GM12891 (cell line): ENCODE measurements at regions not wholly inside any gene's neighbourhood (a gene's known extent, or its start where the extent isn't known, plus 50 kb on each side); places are given as distances from the start of the nearest gene placed in this dataset.

Experiments
- DNase-seq: peaks from one replicate; pipeline ENCODE4 v3.0.0; 2011; ENCODE audit warnings: low spot score; ENCODE audit not compliant: insufficient read length
- FAIRE-seq: peaks from 2 replicates; lab custom pipeline; 2011; peaks lifted over from hg19 to GRCh38; lab: Jason Lieb, UNC
- PAX5 ChIP-seq: IDR thresholded peaks from 2 replicates; pipeline ENCODE4 v1.6.1; 2011; ENCODE audit warnings: low read length, moderate library complexity, mild to moderate bottlenecking; ENCODE audit not compliant: insufficient read depth, severe bottlenecking
- POLR2A ChIP-seq: IDR thresholded peaks from 2 replicates; pipeline ENCODE4 v1.6.1; 2011; ENCODE audit warnings: low read depth, low read length, control low read depth
- POLR2AphosphoS5 ChIP-seq: IDR thresholded peaks from 2 replicates; pipeline ENCODE4 v1.6.1; 2011; ENCODE audit warnings: low read depth, low read length, control low read depth
- POU2F2 ChIP-seq: IDR thresholded peaks from 2 replicates; pipeline ENCODE4 v1.6.1; 2011; ENCODE audit warnings: low read depth, mild to moderate bottlenecking, control low read depth, low read length, moderate library complexity
- SPI1 ChIP-seq: IDR thresholded peaks from 2 replicates; pipeline ENCODE4 v1.6.1; 2011; ENCODE audit warnings: low read depth, low read length, control low read depth
- TAF1 ChIP-seq: IDR thresholded peaks from 2 replicates; pipeline ENCODE4 v1.6.1; 2011; ENCODE audit warnings: low read depth, low read length, control low read depth

DNA sequence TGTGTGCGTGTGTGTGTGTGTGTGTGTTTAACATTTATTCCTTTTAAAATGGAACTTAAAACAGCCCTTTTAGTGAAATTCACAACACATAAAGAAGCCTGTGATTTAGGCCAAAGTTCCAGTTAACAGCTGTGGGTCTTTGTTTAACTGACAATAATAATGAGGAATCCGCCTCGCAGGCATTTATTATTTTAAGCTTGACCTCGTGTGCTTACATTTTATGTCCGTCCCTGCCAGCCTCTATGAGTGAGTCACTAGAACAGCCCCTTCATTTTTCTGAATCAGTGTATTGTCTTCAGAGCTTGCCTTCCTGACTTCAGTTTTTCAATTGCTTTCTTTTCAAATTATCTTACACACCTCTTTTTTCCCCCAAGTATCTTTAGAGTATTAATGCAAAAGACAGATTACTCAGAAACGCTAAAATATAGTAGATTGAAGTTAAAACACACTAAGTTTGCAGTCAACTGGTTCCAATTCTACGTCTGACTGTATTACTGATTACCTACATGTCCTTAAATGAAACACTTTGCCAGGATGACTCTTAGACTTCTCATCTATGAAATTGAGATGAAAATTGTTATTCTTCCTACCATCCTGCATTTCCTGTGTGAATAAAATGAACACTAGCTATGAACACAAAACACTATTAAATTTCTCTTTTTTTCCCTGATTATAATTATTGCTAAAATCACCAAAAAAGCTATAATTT lies 319.6 kb upstream of the HS3ST1 start:
- TF ChIP-seq SPI1 (no peak), TAF1 (no peak), POLR2A (no peak), POLR2AphosphoS5 (no peak), PAX5 (no peak), POU2F2 (no peak)
- FAIRE-seq (no peak), DNase-seq (no peak)

DNA sequence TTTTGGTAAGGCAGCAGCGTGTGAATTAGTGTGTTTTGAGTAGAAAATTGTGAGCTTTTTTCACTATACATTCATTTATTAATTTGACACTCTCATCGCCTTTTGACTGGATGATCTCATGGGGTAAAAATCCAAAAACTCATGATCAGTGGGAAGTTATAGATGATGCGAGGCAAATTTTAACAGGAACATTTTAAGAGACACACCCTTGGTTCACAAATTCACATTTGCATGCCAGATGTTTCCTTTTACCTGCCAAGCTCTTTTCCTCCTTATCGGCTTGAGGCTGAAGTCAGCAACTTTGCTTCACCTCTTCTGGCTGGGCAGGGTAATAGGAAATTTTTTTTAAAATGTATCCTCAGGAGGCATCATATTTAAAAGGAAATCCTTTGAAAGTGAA lies 318.0 kb upstream of the HS3ST1 start:
- TF ChIP-seq POLR2A (no peak), TAF1 (no peak), POLR2AphosphoS5 (no peak)
- FAIRE-seq (no peak), DNase-seq (no peak)

DNA sequence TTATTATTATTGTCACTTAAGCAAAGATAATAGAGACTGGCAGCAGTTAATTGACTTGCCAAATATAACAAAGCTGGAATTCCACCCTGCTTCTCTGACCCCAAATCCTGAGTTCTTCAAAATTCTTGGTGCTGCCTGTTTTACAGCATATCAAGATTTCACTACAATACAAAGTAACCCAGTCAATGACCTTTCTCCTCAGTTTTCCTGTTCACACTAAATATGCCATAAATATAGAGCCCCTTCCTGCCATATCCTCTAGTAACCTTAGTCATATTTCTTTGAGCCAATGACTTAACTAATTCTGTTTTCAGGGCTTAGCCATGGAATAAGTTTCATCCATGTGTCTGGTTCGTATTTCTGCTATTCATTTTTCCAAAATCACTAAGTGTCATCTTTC lies 315.3 kb upstream of the HS3ST1 start:
- FAIRE-seq = no peak
- no peak for DNase-seq
- no peak for TF ChIP-seq POU2F2

DNA sequence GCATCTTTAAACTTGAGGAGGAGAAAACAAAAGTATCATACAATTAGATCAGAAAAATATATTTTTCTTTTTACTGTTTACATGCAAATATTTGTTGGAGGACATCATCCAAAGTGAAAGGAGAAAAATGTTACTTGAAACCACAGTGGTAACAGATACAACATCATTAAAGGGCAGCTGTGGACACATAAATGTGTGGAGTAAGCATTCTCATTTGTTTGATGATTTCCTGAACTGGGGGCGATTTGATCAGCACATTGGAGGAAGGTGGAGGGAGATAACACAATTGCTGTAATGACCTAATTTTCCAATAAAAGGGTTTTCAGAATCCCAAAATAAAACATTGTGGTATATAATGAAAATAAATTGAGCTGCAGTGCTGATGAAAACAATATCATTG lies 314.5 kb upstream of the HS3ST1 start:
- FAIRE-seq (no peak), DNase-seq (no peak)
- no peak for TF ChIP-seq POU2F2
- no peak for TF ChIP-seq PAX5
- no peak for TF ChIP-seq SPI1
- no peak for TF ChIP-seq POLR2AphosphoS5
- no peak for TF ChIP-seq POLR2A
- no peak for TF ChIP-seq TAF1

DNA sequence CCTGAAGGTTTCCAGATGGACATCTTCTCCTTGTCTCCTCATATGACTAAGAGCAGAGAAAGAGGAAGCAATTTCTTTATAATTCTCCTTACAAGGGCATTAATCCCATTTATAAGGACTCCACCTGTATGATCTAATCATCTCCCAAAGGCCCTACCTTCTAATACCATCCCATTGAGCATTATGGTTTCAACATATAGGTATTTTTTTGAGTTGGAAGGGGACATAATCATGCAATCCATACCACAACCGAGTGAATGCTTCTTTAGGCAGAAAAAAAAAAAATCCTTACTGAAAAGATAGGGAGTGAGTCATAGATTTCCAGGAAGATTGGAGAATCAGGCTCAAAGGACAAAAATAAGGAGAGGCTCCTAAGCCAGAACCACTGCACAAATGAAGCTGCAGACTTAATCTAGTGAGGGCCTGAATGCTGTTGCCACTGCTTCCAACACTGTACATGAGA lies 312.5 kb upstream of the HS3ST1 start:
- TF ChIP-seq PAX5 = no peak
- FAIRE-seq (no peak), DNase-seq (no peak)

DNA sequence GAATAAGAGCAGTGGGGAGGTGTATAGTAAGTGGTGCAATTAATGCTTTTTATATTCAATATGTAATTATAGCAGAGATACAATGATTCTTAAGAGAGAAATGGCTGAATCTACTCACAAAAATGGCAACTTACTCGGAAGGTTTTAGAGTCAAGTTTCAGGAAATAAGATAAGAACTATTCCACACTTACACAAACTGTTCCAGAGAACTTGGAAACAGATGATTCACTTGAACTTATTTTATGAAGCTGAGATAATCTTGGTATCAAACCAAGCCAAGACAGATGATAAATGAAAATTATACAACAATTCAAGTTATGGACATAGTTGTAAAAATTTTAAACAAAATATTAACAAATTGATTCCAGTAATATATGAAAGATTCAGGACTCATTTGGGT lies 311.3 kb upstream of the HS3ST1 start:
- FAIRE-seq (no peak), DNase-seq (no peak)
- TF ChIP-seq SPI1 (no peak), POU2F2 (no peak), PAX5 (no peak), POLR2A (no peak), POLR2AphosphoS5 (no peak), TAF1 (no peak)

DNA sequence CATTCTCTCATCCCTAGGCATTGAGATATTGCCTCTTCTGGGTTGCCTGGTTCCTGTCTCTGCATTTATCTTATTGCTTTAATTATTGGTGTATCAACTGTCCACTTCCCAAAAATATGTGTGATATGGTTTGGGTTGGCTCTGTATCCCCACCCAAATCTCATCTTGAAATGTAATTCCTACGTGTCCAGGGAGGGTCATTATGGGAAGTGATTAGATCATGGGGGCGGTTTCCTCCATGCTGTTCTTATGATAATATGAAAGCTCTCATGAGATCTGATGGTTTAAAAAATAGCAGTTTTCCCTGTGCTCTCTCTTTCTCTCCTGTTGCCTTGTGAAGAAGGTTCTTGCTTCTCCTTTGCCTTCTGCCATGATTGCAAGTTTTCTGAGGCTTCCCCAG lies 308.3 kb upstream of the HS3ST1 start:
- DNase-seq (no peak), FAIRE-seq (no peak)
- no peak for TF ChIP-seq POLR2A
- TF ChIP-seq POLR2AphosphoS5 = no peak
- TF ChIP-seq PAX5 = no peak
- TF ChIP-seq TAF1 = no peak
- no peak for TF ChIP-seq SPI1
- TF ChIP-seq POU2F2 = no peak

DNA sequence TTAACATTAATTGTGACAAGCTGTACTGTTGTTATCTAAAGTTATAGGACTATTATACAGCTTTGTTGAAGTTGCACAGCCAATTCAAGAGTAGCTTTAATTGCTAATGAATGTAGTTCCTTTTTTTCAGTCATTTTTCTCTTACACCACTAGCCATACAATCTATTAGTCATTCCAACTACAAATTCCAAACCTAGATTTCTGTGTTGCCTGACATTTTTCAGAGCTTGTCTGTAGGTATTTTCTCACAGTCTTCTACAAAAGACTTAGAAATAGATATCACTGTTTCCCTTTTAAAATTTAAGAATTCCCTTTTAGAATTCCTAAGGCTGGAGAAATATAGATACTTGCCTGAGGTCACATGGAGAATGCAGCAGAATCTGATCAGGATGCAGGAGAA lies 307.0 kb upstream of the HS3ST1 start:
- TF ChIP-seq PAX5 (no peak), TAF1 (no peak), POU2F2 (no peak), SPI1 (no peak), POLR2A (no peak), POLR2AphosphoS5 (no peak)
- DNase-seq (no peak), FAIRE-seq (no peak)

DNA sequence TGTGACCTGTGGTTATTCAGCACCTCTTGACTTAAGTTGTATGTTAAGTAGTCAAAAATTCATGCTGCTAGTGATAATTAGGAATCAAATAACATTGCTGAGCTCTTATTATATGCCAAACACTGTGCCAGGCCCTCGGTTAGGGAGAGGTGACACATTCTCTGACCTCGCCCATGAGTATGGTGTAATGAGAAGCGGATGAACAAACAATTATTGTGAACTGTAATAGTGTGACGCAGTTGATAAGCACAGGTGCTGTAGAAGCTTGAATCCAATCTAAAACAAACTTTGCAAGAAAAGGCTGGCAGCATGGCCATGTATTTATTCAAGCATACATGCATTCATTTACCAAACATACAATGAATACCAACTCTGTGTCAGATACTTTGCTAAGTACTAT lies 303.5 kb upstream of the HS3ST1 start:
- no peak for FAIRE-seq
- DNase-seq = no peak

DNA sequence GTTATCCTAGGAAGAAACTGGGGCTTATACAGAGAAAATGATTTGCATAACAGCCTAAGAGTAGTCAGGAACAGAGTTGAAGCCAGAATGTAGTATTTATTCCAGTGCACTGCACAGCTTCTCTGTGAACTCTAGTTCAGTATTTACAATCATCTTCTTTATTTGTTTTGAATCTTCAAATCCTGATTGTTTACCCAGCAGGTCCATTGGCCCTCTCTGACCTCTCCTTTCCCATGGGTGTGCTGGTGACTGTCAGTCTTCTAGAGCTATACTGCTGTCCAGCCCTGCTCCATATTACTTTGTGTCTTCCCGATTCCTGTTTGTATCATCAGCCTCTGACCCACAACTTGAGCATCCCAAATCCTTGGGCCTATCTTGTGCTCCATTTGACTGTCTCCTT lies 301.9 kb upstream of the HS3ST1 start:
- no peak for FAIRE-seq
- no peak for DNase-seq

More for the DNA sequence above, 303.5 kb upstream of the HS3ST1 start:
- TF ChIP-seq TAF1 (no peak), POLR2A (no peak), POU2F2 (no peak), POLR2AphosphoS5 (no peak), SPI1 (no peak), PAX5 (no peak)

DNA sequence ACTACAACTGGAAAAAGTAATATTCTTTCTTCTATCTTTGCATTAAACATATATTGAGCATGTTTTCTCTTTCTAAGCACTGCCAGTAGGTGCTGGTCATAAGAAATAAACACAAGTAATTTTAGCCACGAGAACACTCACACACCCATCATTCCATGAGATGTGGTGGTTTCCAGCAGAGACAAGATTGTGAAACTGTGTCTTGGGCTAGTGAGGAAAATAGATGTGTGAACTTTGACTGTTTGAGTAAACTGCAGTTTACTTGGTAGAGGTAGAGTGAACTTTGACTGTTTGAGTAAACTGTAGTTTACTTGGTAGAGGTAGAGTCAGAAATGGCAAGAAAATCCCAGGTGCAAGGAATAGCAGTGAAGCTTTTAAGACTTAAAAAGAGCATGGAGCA lies 300.9 kb upstream of the HS3ST1 start:
- DNase-seq = no peak
- TF ChIP-seq POU2F2 (no peak), POLR2AphosphoS5 (no peak), TAF1 (no peak), POLR2A (no peak), PAX5 (no peak), SPI1 (no peak)
- FAIRE-seq = no peak

More for the DNA sequence above, 301.9 kb upstream of the HS3ST1 start:
- TF ChIP-seq TAF1 = no peak
- TF ChIP-seq POU2F2 = no peak
- TF ChIP-seq POLR2AphosphoS5 = no peak
- no peak for TF ChIP-seq SPI1
- TF ChIP-seq POLR2A = no peak
- TF ChIP-seq PAX5 = no peak
